ENCODE measurements at regions not wholly inside any gene's neighbourhood (a gene's known extent, or its start where the extent isn't known, plus 50 kb on each side); places are given as distances from the start of the nearest gene placed in this dataset.

- TF ChIP-seq CTCF (IDR thresholded peaks at IDR 0.05 in 2 of 3, conservative IDR thresholded peaks at IDR 0.05 in 1 of 3; ENCODE audit: control insufficient read depth in 2 of 3, extremely low read depth in 1 of 3, insufficient read depth in 1 of 3, low read depth in 3 of 3, low read length in 3 of 3), result no peak
- TF ChIP-seq USF2 (IDR thresholded peaks at IDR 0.05; ENCODE audit: borderline replicate concordance, low read depth, low read length), result no peak
- TF ChIP-seq POLR2A (IDR thresholded peaks at IDR 0.05; ENCODE audit: low read depth, low read length), result no peak
- TF ChIP-seq FOS (IDR thresholded peaks at IDR 0.05; ENCODE audit: borderline replicate concordance, extremely low read depth, insufficient read length), result no peak
- TF ChIP-seq KAT2A (conservative IDR thresholded peaks at IDR 0.05; ENCODE audit: control insufficient read depth, low read depth, low read length), result no peak
Observed at GRCh38 chr13:62131604-62132003, 716.0 kb upstream of the PCDH20 start (continued).

GRCh38 chr13:62130062-62130970 is 714.7 kb upstream of the PCDH20 start:
- H3K4me2 ChIP-seq (ENCODE audit: control insufficient read depth, insufficient read depth), result no peak overlapping the region
- in situ Hi-C loops (cut with MboI), result no loop called here
- no peak for FAIRE-seq

More at GRCh38 chr13:62130062-62130970, 714.7 kb upstream of the PCDH20 start:
- ATAC-seq, result no peak
- no peaks in the 10 kb centered on the region for H3K4me1 ChIP-seq (ENCODE audit: control insufficient read depth, insufficient read depth, low read length)
- WGBS (ENCODE audit: insufficient coverage, insufficient replicate concordance, low lambda C conversion rate, missing lambda C conversion rate), result 47% methylated on average over 5 of the region's 5 CpGs
- ChIA-PET SMC1A (ENCODE audit: uncharacterized antibody, unreplicated experiment) (interaction anchor here (0.9 to 1.3 kb wide), 4 partner anchors 10 to 225 kb away, joined by 3 to 4 read pairs (median 3); no protein-coding TSS in a partner anchor), CTCF (interaction anchor here (0.7 to 1.6 kb wide), 3 partner anchors 10 to 228 kb away, joined by 3 to 7 read pairs (median 3); no protein-coding TSS in a partner anchor), POLR2A (no interaction called here), RAD21 (ENCODE audit: unreplicated experiment) (no interaction called here)
- no peak for TF ChIP-seq CREM (IDR thresholded peaks at IDR 0.05; ENCODE audit: low read depth)
- TF ChIP-seq POU2F2 (IDR thresholded peaks at IDR 0.05; ENCODE audit: borderline replicate concordance, low read depth, low read length), result no peak
- TF ChIP-seq ZNF592 (IDR thresholded peaks at IDR 0.05), result no peak
- no peak for TF ChIP-seq ESRRA (IDR thresholded peaks at IDR 0.05; ENCODE audit: low read length)
- no peaks in the 10 kb centered on the region for H3K27me3 ChIP-seq (replicated peaks in 1 of 2; ENCODE audit: control insufficient read depth in 2 of 2, insufficient read depth in 2 of 2, low read length in 1 of 2)
- no TSS peak for BruUV-seq (replicated peaks)
- intact Hi-C loops (cut with micrococcal nuclease; ENCODE audit: unreplicated experiment), result no loop called here
- H2AFZ ChIP-seq (ENCODE audit: control insufficient read depth, low read depth, low read length), result no peak overlapping the region
- H3K27ac ChIP-seq (ENCODE audit: control insufficient read depth, insufficient read depth), result no peak overlapping the region
- DNase-seq (ENCODE audit: low read depth, low spot score), result no peak
- no peaks in the 10 kb centered on the region for H3K9me3 ChIP-seq (replicated peaks; ENCODE audit: control insufficient read depth, insufficient read depth, low read length)
- no peaks in the 10 kb centered on the region for H4K20me1 ChIP-seq (ENCODE audit: control insufficient read depth, insufficient read depth)
- no peaks in the 10 kb centered on the region for H3K79me2 ChIP-seq (ENCODE audit: control insufficient read depth, insufficient read depth, low read length)
- H3K9ac ChIP-seq (ENCODE audit: control insufficient read depth, insufficient read depth, low read length), result no peak overlapping the region
- H3K36me3 ChIP-seq (ENCODE audit: control insufficient read depth in 2 of 2, insufficient read depth in 2 of 2, low read length in 1 of 2), result no peaks in the 10 kb centered on the region
- no peak overlapping the region for H3K4me3 ChIP-seq
